ENCODE measurements at regions not wholly inside any gene's neighbourhood (a gene's known extent, or its start where the extent isn't known, plus 50 kb on each side); places are given as distances from the start of the nearest gene placed in this dataset.

GRCh38 chr18:72261590-72261989 is 282.6 kb downstream of the CBLN2 start:
- WGBS (ENCODE audit: missing lambda C conversion rate): 15% methylated on average over 2 of the region's 2 CpGs
- ChIA-PET POLR2A (no interaction called here), CTCF (no interaction called here)
- TF ChIP-seq FOSL2 (IDR thresholded peaks at IDR 0.05) (no peak), FOSL2 (CRISPR knock-in tag; IDR thresholded peaks at IDR 0.05) (no peak), NR3C1 (IDR thresholded peaks at IDR 0.05) (no peak), FOXS1 (CRISPR knock-in tag; IDR thresholded peaks at IDR 0.05) (no peak), KDM5A (IDR thresholded peaks at IDR 0.05) (no peak), ESRRA (IDR thresholded peaks at IDR 0.05; ENCODE audit: borderline replicate concordance, low read length) (no peak), EHMT2 (IDR thresholded peaks at IDR 0.05; ENCODE audit: low read depth) (no peak), HDAC2 (IDR thresholded peaks at IDR 0.05) (no peak), POLR2AphosphoS2 (conservative IDR thresholded peaks at IDR 0.05; ENCODE audit: low read length) (no peak)
- Histone ChIP-seq H3K4me2 (no peak overlapping the region), H3K4me3 (no peak overlapping the region), H3K27ac (no peak overlapping the region), H3K9me3 (no peaks in the 10 kb centered on the region), H3K4me1 (no peaks in the 10 kb centered on the region)
- DNase-seq (ENCODE audit: low read depth in 1 of 2, low spot score in 1 of 2) (peak in 1 of 2 experiments; percentile 1), ATAC-seq (no peak), FAIRE-seq (no peak)

DNA sequence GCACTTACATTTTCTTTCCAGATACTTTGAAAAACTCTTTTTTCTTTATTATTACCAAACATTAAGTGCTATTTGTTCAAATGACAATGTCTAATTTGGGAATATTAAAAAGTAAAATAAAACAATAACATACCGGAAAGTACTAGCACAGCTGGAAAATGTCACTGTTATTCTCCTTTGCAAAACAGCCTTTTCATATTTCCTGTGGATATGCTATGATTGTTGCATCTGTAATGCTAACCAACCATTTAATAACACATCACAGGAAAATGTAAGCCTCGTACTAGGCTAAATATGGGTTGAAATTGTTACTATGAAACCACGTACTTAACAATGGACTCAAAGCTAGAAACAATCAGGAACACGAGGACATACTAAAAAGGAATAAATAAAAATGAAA is 298.1 kb downstream of the CBLN2 start:
- 40% methylated on average over 4 of the region's 4 CpGs for WGBS (ENCODE audit: missing lambda C conversion rate)
- no peaks in the 10 kb centered on the region for H3K9me3 ChIP-seq
- H3K27ac ChIP-seq: no peak overlapping the region
- TF ChIP-seq, protein P1, sequence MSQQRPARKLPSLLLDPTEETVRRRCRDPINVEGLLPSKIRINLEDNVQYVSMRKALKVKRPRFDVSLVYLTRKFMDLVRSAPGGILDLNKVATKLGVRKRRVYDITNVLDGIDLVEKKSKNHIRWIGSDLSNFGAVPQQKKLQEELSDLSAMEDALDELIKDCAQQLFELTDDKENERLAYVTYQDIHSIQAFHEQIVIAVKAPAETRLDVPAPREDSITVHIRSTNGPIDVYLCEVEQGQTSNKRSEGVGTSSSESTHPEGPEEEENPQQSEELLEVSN (IDR thresholded peaks at IDR 0.05; ENCODE audit: borderline replicate concordance, low read depth): no peak
- TF ChIP-seq HOXB13 (CRISPR knock-in tag; IDR thresholded peaks at IDR 0.05; ENCODE audit: low read depth) (no peak), NPAS2 (CRISPR knock-in tag; IDR thresholded peaks at IDR 0.05; ENCODE audit: borderline replicate concordance) (no peak), SMC3 (IDR thresholded peaks at IDR 0.05) (no peak)
- H3K4me3 ChIP-seq: no peak overlapping the region
- H3K4me2 ChIP-seq: no peak overlapping the region
- POLR2A ChIA-PET: no interaction called here
- no peaks in the 10 kb centered on the region for H3K4me1 ChIP-seq
- CTCF ChIA-PET: no interaction called here
- FAIRE-seq (no peak), ATAC-seq (no peak), DNase-seq (ENCODE audit: low read depth in 1 of 2, low spot score in 1 of 2) (no peak)

DNA sequence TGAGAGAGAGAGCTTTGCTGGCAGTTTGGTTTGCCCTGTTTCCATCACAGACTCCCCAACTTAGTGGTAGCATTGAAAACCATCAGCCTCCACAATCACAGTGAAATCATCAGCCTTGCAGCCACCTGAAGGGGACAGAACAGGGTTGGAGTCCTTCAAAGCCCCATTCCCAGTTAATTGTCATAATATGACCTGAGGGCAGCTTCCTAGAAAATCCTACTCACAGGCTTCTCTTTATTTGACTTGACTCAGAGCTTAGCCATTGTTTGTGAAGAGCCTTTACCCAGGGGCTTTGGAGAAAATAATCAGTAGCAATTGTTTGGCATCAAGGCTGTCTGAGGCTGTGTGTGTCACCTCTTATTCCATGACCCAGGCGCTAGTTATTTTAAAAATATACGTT is 308.7 kb downstream of the CBLN2 start:
- no peak overlapping the region for H3K27ac ChIP-seq
- WGBS (ENCODE audit: missing lambda C conversion rate): 2% methylated on average over 2 of the region's 2 CpGs
- peak; percentile 1 to 15 for DNase-seq (ENCODE audit: low read depth in 1 of 2, low spot score in 1 of 2)
- ChIA-PET CTCF (no interaction called here), POLR2A (no interaction called here)
- no peaks in the 10 kb centered on the region for H3K9me3 ChIP-seq
- no peak for FAIRE-seq
- TF ChIP-seq TFCP2L1 (CRISPR knock-in tag; IDR thresholded peaks at IDR 0.05) (no peak), SMC3 (IDR thresholded peaks at IDR 0.05) (no peak), CBX2 (IDR thresholded peaks at IDR 0.05; ENCODE audit: borderline replicate concordance, low read depth) (no peak), CBX8 (IDR thresholded peaks at IDR 0.05) (no peak)
- H3K4me3 ChIP-seq: no peak overlapping the region
- peak in 1 of 2 experiments; percentile 38; a peak in 1 of 6 replicates for ATAC-seq
- H3K4me1 ChIP-seq: no peaks in the 10 kb centered on the region
- H3K4me2 ChIP-seq: no peak overlapping the region

GRCh38 chr18:72233106-72233505 is 311.0 kb downstream of the CBLN2 start:
- H3K4me3 ChIP-seq: no peak overlapping the region
- H3K4me2 ChIP-seq: no peak overlapping the region
- H3K4me1 ChIP-seq: no peaks in the 10 kb centered on the region
- ATAC-seq (no peak), FAIRE-seq (no peak), DNase-seq (ENCODE audit: low read depth in 1 of 2, low spot score in 1 of 2) (no peak)
- no peaks in the 10 kb centered on the region for H3K9me3 ChIP-seq
- H3K27ac ChIP-seq: no peak overlapping the region
- TF ChIP-seq ZFP36 (IDR thresholded peaks at IDR 0.05; ENCODE audit: borderline replicate concordance, partially characterized antibody): no peak
- TF ChIP-seq JUNB (IDR thresholded peaks at IDR 0.05): no peak
- ChIA-PET CTCF (interaction anchor here (0.9 kb wide), 1 partner anchor 118 kb away, joined by 5 read pairs; no protein-coding TSS in a partner anchor), POLR2A (no interaction called here)
- 62% methylated on average over 4 of the region's 4 CpGs for WGBS (ENCODE audit: missing lambda C conversion rate)

DNA sequence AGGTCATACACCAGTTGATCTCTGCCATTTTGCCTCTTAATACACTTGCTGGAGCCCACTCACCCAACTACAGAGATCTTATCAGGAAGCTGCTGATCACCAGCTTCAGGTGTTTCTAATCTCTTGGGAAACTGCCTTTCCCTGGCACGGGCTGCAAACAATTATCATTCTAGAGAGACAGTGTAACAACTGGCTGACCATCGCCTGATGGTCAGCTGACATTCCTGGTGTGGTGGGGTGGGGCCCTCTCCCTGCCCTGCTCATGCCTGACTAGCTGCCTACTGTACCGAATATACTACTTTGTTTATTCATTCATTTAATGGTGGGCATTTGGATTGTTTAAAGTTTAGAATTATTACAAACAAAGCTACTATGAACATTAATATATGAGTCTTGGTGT is 311.5 kb downstream of the CBLN2 start:
- Histone ChIP-seq H3K4me3 (no peak overlapping the region), H3K9me3 (no peaks in the 10 kb centered on the region), H3K4me1 (no peaks in the 10 kb centered on the region), H3K27ac (no peak overlapping the region), H3K4me2 (no peak overlapping the region)
- TF ChIP-seq HDAC2 (IDR thresholded peaks at IDR 0.05) (no peak), FOSB (CRISPR knock-in tag; IDR thresholded peaks at IDR 0.05) (no peak), HOXB5 (CRISPR knock-in tag; IDR thresholded peaks at IDR 0.05) (no peak), HEYL (CRISPR knock-in tag; IDR thresholded peaks at IDR 0.05) (no peak), POLR2A (IDR thresholded peaks at IDR 0.05; ENCODE audit: low read length) (no peak), ZNF302 (CRISPR knock-in tag; IDR thresholded peaks at IDR 0.05) (no peak), RNF2 (IDR thresholded peaks at IDR 0.05; ENCODE audit: borderline replicate concordance, low read depth) (no peak), RAD21 (conservative IDR thresholded peaks at IDR 0.05 in 1 of 2, IDR thresholded peaks at IDR 0.05 in 1 of 2) (no peak), ZC3H11A (IDR thresholded peaks at IDR 0.05) (no peak), ESRRA (IDR thresholded peaks at IDR 0.05; ENCODE audit: borderline replicate concordance, low read length) (no peak), CEBPB (IDR thresholded peaks at IDR 0.05) (no peak), CTCF (IDR thresholded peaks at IDR 0.05) (no peak), SMC3 (IDR thresholded peaks at IDR 0.05) (no peak), FOSL2 (IDR thresholded peaks at IDR 0.05) (no peak), FOSL2 (CRISPR knock-in tag; IDR thresholded peaks at IDR 0.05) (no peak), EHMT2 (IDR thresholded peaks at IDR 0.05; ENCODE audit: low read depth) (no peak), ZFP36 (IDR thresholded peaks at IDR 0.05; ENCODE audit: borderline replicate concordance, partially characterized antibody) (no peak)
- TF ChIP-seq, protein P1 (IDR thresholded peaks at IDR 0.05; ENCODE audit: borderline replicate concordance, low read depth): no peak
- POLR2A ChIA-PET: no interaction called here
- FAIRE-seq (no peak), ATAC-seq (no peak), DNase-seq (ENCODE audit: low read depth in 1 of 2, low spot score in 1 of 2) (no peak)
- CTCF ChIA-PET: interaction anchor here (0.7 kb wide), 1 partner anchor 768 kb away, joined by 5 read pairs; no protein-coding TSS in a partner anchor
- WGBS (ENCODE audit: missing lambda C conversion rate): 30% methylated on average over 3 of the region's 3 CpGs
